ENCODE measurements at regions not wholly inside any gene's neighbourhood (a gene's known extent, or its start where the extent isn't known, plus 50 kb on each side); places are given as distances from the start of the nearest gene placed in this dataset.

DNA sequence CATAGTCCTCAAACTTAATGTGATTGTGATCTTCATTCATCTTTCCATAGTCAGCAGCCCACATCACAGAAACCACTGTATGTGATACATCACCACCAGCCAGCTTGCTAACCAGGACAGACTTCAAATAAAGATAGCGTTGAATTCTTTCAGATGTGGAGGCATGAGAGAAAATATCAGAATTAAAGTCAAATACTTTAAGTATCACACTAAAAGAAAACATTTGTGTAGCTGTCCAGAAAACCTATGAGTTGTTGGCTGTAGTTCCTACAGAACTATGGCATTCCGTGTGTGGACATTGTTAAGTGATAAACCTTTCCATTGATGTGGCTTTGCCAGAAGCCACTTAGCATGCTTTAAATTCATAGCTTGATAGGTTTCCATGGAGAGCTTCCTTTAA is 105.1 kb downstream of the LLPH start:
- no peak for ATAC-seq
- Histone ChIP-seq H3K4me3 (ENCODE audit: low read depth in 2 of 2, low read length in 2 of 2) (no peak overlapping the region), H3K27me3 (ENCODE audit: control insufficient read depth, insufficient read depth, low read length) (no peaks in the 10 kb centered on the region), H3K36me3 (ENCODE audit: control insufficient read depth, insufficient read depth, low read length) (no peaks in the 10 kb centered on the region), H3K4me1 (ENCODE audit: control insufficient read depth, insufficient read depth, low read length) (no peaks in the 10 kb centered on the region), H3K27ac (ENCODE audit: low read length) (no peak overlapping the region), H3K9me3 (ENCODE audit: control insufficient read depth, insufficient read depth, low read depth, low read length) (no peaks in the 10 kb centered on the region)
- BruUV-seq (replicated peaks): no TSS peak
- intact Hi-C loops (cut with micrococcal nuclease; ENCODE audit: unreplicated experiment): no loop called here
- CTCF ChIA-PET: no interaction called here
- no peak for DNase-seq (ENCODE audit: low read depth, low spot score)
- in situ Hi-C loops (cut with HindIII; ENCODE audit: low pct_unique_long_range_greater_than_20kb, low sequenced_read_pairs): no loop called here
- POLR2A ChIA-PET: interaction anchor here (0.6 kb wide), 1 partner anchor 123 kb away, joined by 3 read pairs; no protein-coding TSS in a partner anchor
- TF ChIP-seq POLR2AphosphoS5 (IDR thresholded peaks at IDR 0.05; ENCODE audit: low read depth, low read length): no peak
- TF ChIP-seq, protein P1, sequence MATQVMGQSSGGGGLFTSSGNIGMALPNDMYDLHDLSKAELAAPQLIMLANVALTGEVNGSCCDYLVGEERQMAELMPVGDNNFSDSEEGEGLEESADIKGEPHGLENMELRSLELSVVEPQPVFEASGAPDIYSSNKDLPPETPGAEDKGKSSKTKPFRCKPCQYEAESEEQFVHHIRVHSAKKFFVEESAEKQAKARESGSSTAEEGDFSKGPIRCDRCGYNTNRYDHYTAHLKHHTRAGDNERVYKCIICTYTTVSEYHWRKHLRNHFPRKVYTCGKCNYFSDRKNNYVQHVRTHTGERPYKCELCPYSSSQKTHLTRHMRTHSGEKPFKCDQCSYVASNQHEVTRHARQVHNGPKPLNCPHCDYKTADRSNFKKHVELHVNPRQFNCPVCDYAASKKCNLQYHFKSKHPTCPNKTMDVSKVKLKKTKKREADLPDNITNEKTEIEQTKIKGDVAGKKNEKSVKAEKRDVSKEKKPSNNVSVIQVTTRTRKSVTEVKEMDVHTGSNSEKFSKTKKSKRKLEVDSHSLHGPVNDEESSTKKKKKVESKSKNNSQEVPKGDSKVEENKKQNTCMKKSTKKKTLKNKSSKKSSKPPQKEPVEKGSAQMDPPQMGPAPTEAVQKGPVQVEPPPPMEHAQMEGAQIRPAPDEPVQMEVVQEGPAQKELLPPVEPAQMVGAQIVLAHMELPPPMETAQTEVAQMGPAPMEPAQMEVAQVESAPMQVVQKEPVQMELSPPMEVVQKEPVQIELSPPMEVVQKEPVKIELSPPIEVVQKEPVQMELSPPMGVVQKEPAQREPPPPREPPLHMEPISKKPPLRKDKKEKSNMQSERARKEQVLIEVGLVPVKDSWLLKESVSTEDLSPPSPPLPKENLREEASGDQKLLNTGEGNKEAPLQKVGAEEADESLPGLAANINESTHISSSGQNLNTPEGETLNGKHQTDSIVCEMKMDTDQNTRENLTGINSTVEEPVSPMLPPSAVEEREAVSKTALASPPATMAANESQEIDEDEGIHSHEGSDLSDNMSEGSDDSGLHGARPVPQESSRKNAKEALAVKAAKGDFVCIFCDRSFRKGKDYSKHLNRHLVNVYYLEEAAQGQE (IDR thresholded peaks at IDR 0.05; ENCODE audit: insufficient read depth in 1 of 2, low read depth in 2 of 2, low read length in 1 of 2): no peak
- no peak for TF ChIP-seq SIN3A (IDR thresholded peaks at IDR 0.05; ENCODE audit: borderline replicate concordance, insufficient read depth, low read depth, low read length)
- TF ChIP-seq, protein P2, sequence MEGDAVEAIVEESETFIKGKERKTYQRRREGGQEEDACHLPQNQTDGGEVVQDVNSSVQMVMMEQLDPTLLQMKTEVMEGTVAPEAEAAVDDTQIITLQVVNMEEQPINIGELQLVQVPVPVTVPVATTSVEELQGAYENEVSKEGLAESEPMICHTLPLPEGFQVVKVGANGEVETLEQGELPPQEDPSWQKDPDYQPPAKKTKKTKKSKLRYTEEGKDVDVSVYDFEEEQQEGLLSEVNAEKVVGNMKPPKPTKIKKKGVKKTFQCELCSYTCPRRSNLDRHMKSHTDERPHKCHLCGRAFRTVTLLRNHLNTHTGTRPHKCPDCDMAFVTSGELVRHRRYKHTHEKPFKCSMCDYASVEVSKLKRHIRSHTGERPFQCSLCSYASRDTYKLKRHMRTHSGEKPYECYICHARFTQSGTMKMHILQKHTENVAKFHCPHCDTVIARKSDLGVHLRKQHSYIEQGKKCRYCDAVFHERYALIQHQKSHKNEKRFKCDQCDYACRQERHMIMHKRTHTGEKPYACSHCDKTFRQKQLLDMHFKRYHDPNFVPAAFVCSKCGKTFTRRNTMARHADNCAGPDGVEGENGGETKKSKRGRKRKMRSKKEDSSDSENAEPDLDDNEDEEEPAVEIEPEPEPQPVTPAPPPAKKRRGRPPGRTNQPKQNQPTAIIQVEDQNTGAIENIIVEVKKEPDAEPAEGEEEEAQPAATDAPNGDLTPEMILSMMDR (IDR thresholded peaks at IDR 0.05): no peak
- no peak for TF ChIP-seq TCF7L2 (IDR thresholded peaks at IDR 0.05; ENCODE audit: low read depth, low read length)

DNA sequence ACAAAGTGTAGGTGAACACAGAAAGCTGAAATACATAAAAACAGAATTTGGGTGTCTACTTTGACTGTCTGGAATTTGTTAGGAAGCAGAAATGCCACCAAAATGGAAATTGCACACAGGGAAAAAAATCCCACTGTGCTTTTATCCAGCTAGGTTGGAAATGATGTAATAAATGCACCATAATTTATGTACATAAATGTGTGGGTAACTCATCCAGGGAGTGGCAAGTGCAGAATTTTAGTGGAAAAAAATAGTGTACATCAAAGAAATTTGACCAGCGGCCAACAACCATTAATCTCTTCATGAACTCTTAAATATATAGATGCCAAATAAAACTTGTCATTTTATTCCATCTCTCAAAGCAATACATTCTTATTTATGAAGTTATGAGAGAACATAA is 105.6 kb downstream of the LLPH start:
- ChIA-PET CTCF (no interaction called here), POLR2A (interaction anchor here (0.6 kb wide), 1 partner anchor 122 kb away, joined by 3 read pairs; no protein-coding TSS in a partner anchor)
- H3K27me3 ChIP-seq (ENCODE audit: control insufficient read depth, insufficient read depth, low read length): no peaks in the 10 kb centered on the region
- no peak overlapping the region for H3K27ac ChIP-seq (ENCODE audit: low read length)
- no peaks in the 10 kb centered on the region for H3K36me3 ChIP-seq (ENCODE audit: control insufficient read depth, insufficient read depth, low read length)
- H3K4me1 ChIP-seq (ENCODE audit: control insufficient read depth, insufficient read depth, low read length): no peaks in the 10 kb centered on the region
- TF ChIP-seq TCF7L2 (IDR thresholded peaks at IDR 0.05; ENCODE audit: low read depth, low read length) (no peak), SIN3A (IDR thresholded peaks at IDR 0.05; ENCODE audit: borderline replicate concordance, insufficient read depth, low read depth, low read length) (no peak), POLR2AphosphoS5 (IDR thresholded peaks at IDR 0.05; ENCODE audit: low read depth, low read length) (no peak)
- TF ChIP-seq, protein P2 (IDR thresholded peaks at IDR 0.05): no peak
- TF ChIP-seq, protein P1 (IDR thresholded peaks at IDR 0.05; ENCODE audit: insufficient read depth in 1 of 2, low read depth in 2 of 2, low read length in 1 of 2): no peak
- no peak for DNase-seq (ENCODE audit: low read depth, low spot score)
- in situ Hi-C loops (cut with HindIII; ENCODE audit: low pct_unique_long_range_greater_than_20kb, low sequenced_read_pairs) (no loop called here), intact Hi-C loops (cut with micrococcal nuclease; ENCODE audit: unreplicated experiment) (no loop called here)
- ATAC-seq: no peak
- no peaks in the 10 kb centered on the region for H3K9me3 ChIP-seq (ENCODE audit: control insufficient read depth, insufficient read depth, low read depth, low read length)
- H3K4me3 ChIP-seq (ENCODE audit: low read depth in 2 of 2, low read length in 2 of 2): no peak overlapping the region
- no TSS peak for BruUV-seq (replicated peaks)
